ENCODE measurements at regions not wholly inside any gene's neighbourhood (a gene's known extent, or its start where the extent isn't known, plus 50 kb on each side); places are given as distances from the start of the nearest gene placed in this dataset.
"Not testable (repeated sequence)": the region's sequence is repeated elsewhere in the genome, so short reads cannot be mapped to it uniquely, and the experiment has no call there.

DNA sequence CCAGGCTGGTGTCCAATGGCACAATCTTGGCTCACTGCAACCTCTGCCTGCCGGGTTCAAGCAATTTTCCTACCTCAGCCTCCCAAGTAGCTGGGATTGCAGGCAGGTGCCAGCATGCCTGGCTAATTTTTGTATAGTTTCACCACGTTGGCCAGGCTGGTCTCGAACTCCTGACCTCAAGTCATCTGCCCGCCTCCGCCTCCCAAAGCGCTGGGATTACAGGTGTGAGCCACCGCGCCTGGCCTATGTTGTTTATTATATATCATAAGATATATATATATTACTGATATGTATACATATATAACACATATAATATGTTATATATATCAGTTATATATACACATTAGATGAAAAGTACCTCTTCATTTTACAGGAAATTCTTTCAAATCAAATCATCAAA, 914.7 kb downstream of the FOXD4L5 start:
- DNase-seq: peak in 1 of 10 donors; percentile 17
- H3K9me3 Mint-ChIP-seq, ATAC-seq, H3K36me3 Mint-ChIP-seq, H3K27ac Mint-ChIP-seq, POLR2A ChIA-PET, H3K27me3 Mint-ChIP-seq, H3K4me3 Mint-ChIP-seq, H3K4me1 Mint-ChIP-seq: not testable (repeated sequence)

DNA sequence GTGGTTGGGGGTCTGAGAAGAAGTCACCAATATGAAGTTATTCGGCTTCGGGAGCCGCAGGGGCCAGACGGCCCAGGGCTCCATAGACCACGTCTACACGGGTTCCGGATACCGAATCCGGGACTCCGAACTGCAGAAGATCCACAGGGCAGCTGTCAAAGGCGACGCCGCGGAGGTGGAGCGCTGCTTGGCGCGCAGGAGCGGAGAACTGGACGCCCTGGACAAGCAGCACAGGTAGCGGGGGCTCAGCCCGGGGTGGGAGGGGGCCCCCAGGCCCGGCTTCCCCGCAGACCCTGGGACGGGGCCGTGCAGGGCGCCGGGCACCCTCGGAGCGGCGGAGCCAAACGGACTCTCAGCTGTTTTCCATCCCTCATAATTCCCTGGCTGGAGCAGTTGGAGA, 915.4 kb downstream of the FOXD4L5 start:
- DNase-seq, POLR2A ChIA-PET, H3K4me1 Mint-ChIP-seq, H3K36me3 Mint-ChIP-seq, H3K27me3 Mint-ChIP-seq, H3K4me3 Mint-ChIP-seq, H3K27ac Mint-ChIP-seq, H3K9me3 Mint-ChIP-seq: not testable (repeated sequence)
- peak in 1 of 2 donors; percentile 26 for ATAC-seq

DNA sequence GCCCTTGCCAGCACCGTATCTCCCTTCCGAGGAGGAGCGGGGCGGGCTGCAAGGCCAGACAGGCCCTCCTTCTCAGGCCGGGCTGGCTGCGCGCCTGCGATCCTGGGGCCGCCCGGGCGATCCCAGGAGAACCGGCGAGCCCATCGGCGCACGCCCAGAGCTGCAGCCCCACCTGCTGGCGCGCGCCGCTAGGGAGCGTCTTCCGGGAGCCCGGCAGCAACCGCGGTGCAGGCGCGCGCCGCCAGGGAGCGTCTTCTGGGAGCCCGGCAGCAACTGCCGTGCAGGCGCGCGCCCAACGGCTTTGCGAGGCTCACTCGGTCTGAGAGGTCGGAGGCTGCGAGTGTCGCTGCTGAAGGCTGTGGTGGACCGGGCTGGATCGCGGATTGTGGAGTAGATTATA, 915.9 kb downstream of the FOXD4L5 start:
- H3K36me3 Mint-ChIP-seq, H3K9me3 Mint-ChIP-seq, H3K27me3 Mint-ChIP-seq, H3K4me1 Mint-ChIP-seq, POLR2A ChIA-PET, H3K27ac Mint-ChIP-seq: not testable (repeated sequence)
- peak overlapping the region in 4 of 10 donors; percentile 18 to 70 (median 40) for H3K4me3 Mint-ChIP-seq
- ATAC-seq (peak; percentile 100), DNase-seq (peak; percentile 41 to 82 (median 64))

DNA sequence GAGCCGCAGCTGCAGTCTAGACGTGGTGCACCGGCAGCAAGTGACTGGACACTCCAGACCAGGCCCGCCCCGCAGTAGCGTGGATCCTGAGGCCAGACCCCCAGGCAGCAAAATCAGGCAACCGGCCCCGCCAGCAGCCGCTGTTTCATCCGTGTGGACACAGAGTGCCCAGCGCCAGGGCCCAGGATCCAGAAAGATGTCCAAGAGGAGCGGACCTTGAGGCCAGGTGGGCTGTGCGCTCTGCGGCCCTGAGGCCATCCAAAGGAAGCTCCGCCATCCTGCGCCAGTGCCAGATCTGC, 916.4 kb downstream of the FOXD4L5 start:
- ATAC-seq, H3K27ac Mint-ChIP-seq, H3K4me1 Mint-ChIP-seq, H3K36me3 Mint-ChIP-seq, DNase-seq, H3K27me3 Mint-ChIP-seq, H3K9me3 Mint-ChIP-seq, POLR2A ChIA-PET: not testable (repeated sequence)
- peak overlapping the region in 6 of 10 donors; percentile 22 to 74 (median 63) for H3K4me3 Mint-ChIP-seq

DNA sequence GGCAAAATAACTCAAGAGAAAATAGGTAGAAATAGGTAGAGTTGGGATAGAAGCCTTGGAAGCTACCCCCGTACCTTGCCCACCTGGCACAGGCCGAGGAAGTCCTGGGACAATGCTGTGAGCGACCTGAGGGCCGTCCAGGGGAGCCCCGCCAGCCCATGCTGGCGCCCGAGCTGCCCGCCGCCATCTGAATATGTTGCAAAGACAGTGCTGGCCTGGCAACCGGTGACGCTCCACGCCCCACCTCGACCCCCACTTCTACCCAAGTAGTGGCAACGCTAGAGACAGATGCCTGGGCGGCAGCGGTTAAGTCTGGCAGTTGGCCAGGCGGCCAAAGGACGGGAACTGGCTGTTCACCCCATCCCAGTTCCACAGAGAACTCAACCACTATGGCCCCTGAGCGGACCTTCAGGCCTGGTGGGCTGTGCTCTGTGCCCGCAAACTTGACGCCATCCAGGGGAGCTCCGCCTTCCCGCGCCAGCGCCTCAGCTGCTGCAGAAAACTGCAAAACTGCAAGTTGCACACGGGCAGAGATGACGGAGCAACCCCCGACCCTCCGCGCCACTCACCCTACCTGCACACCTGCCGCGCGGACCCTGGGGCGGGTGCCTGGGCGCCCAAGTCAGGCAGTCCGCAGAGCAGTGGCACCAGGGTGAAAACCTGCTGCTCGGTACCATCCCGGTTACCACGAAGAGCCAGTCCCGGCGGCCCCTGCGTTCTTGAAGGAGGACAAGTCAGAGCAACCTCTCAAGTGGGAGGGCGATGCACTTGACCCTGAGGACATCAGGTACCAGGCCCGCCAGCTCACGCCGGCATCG, 917.0 kb downstream of the FOXD4L5 start:
- POLR2A ChIA-PET, H3K36me3 Mint-ChIP-seq: not testable (repeated sequence)
- peak in 3 of 10 donors; percentile 6 to 22 (median 15) for DNase-seq

More for the DNA sequence above, 917.0 kb downstream of the FOXD4L5 start:
- H3K4me1 Mint-ChIP-seq, H3K27ac Mint-ChIP-seq, ATAC-seq, H3K9me3 Mint-ChIP-seq, H3K27me3 Mint-ChIP-seq: not testable (repeated sequence)
- H3K4me3 Mint-ChIP-seq: peak overlapping the region in 7 of 10 donors; percentile 22 to 74 (median 62)

Data from naive thymus-derived CD8-positive, alpha-beta T cell (primary cell).